GM19035 (cell line): ENCODE measurements at regions not wholly inside any gene's neighbourhood (a gene's known extent, or its start where the extent isn't known, plus 50 kb on each side); places are given as distances from the start of the nearest gene placed in this dataset.

Experiments
- ATAC-seq: cut with Tn5 transposase; IDR thresholded peaks from one replicate; pipeline ENCODE4 v1.9.1; 2021; ENCODE audit not compliant: unreplicated experiment

GRCh38 chr4:54359919-54360650, 131.0 kb downstream of the PDGFRA start:
- no peak for ATAC-seq

GRCh38 chr4:54363037-54363436, 133.9 kb downstream of the PDGFRA start:
- no peak for ATAC-seq

GRCh38 chr4:54365691-54366090, 136.6 kb downstream of the PDGFRA start:
- no peak for ATAC-seq

- no peak for ATAC-seq
Measured at GRCh38 chr4:54367059-54367458, 138.0 kb downstream of the PDGFRA start.

- no peak for ATAC-seq
Measured at GRCh38 chr4:54368281-54369265, 139.5 kb downstream of the PDGFRA start.

GRCh38 chr4:54371173-54371572, 142.1 kb downstream of the PDGFRA start:
- ATAC-seq: no peak

GRCh38 chr4:54372951-54373350, 143.9 kb downstream of the PDGFRA start:
- ATAC-seq: no peak

- no peak for ATAC-seq
Measured at GRCh38 chr4:54373718-54374210, 144.7 kb downstream of the PDGFRA start.

GRCh38 chr4:54378461-54378860, 149.4 kb downstream of the PDGFRA start:
- no peak for ATAC-seq

- ATAC-seq: no peak
Measured at GRCh38 chr4:54384152-54384551, 155.1 kb downstream of the PDGFRA start.

- ATAC-seq: no peak
Measured at GRCh38 chr4:54384563-54384962, 155.5 kb downstream of the PDGFRA start.

GRCh38 chr4:54386042-54386669, 157.1 kb downstream of the PDGFRA start:
- no peak for ATAC-seq

- ATAC-seq: no peak
Measured at GRCh38 chr4:54386693-54387092, 157.6 kb downstream of the PDGFRA start.

GRCh38 chr4:54390670-54391069, 161.6 kb downstream of the PDGFRA start:
- no peak for ATAC-seq

- ATAC-seq: no peak
Measured at GRCh38 chr4:54391104-54391503, 162.0 kb downstream of the PDGFRA start.

- ATAC-seq: no peak
Measured at GRCh38 chr4:54392479-54392878, 163.4 kb downstream of the PDGFRA start.

GRCh38 chr4:54393243-54393642, 164.2 kb downstream of the PDGFRA start:
- ATAC-seq: no peak

GRCh38 chr4:54395013-54395527, 166.0 kb downstream of the PDGFRA start:
- ATAC-seq: no peak

- no peak for ATAC-seq
Measured at GRCh38 chr4:54400188-54400587, 171.1 kb downstream of the PDGFRA start.

GRCh38 chr4:54400802-54401201, 171.7 kb downstream of the PDGFRA start:
- no peak for ATAC-seq

- no peak for ATAC-seq
Measured at GRCh38 chr4:54402880-54403480, 173.9 kb downstream of the PDGFRA start.
